ENCODE measurements at regions not wholly inside any gene's neighbourhood (a gene's known extent, or its start where the extent isn't known, plus 50 kb on each side); places are given as distances from the start of the nearest gene placed in this dataset.
"Not testable (repeated sequence)": the region's sequence is repeated elsewhere in the genome, so short reads cannot be mapped to it uniquely, and the experiment has no call there.

- DNase-seq (ENCODE audit: low spot score); H3K9me3 Mint-ChIP-seq; intact Hi-C loops (cut with micrococcal nuclease); H3K36me3 Mint-ChIP-seq (ENCODE audit: low read depth); H3K27ac Mint-ChIP-seq; H3K4me1 Mint-ChIP-seq (ENCODE audit: low read depth); H3K27me3 Mint-ChIP-seq (ENCODE audit: low read depth); H3K4me3 Mint-ChIP-seq (ENCODE audit: low read depth): not testable (repeated sequence)
Measured at GRCh38 chr17:13908971-13909370, 160.3 kb upstream of the COX10 start.

- Mint-ChIP-seq H3K36me3 (ENCODE audit: low read depth) (no peaks in the 10 kb centered on the region), H3K4me1 (ENCODE audit: low read depth) (no peaks in the 10 kb centered on the region), H3K27ac (no peak overlapping the region), H3K27me3 (ENCODE audit: low read depth) (no peaks in the 10 kb centered on the region), H3K9me3 (no peaks in the 10 kb centered on the region), H3K4me3 (ENCODE audit: low read depth) (no peak overlapping the region)
- intact Hi-C loops (cut with micrococcal nuclease): no loop called here
- no peak for DNase-seq (ENCODE audit: low spot score)
Measured at GRCh38 chr17:13909901-13910519, 159.3 kb upstream of the COX10 start.

GRCh38 chr17:13917634-13918033 is 151.7 kb upstream of the COX10 start:
- no peaks in the 10 kb centered on the region for H3K9me3 Mint-ChIP-seq
- intact Hi-C loops (cut with micrococcal nuclease): no loop called here
- no peaks in the 10 kb centered on the region for H3K4me1 Mint-ChIP-seq (ENCODE audit: low read depth)
- no peaks in the 10 kb centered on the region for H3K27me3 Mint-ChIP-seq (ENCODE audit: low read depth)
- no peak overlapping the region for H3K27ac Mint-ChIP-seq
- no peak overlapping the region for H3K4me3 Mint-ChIP-seq (ENCODE audit: low read depth)
- H3K36me3 Mint-ChIP-seq (ENCODE audit: low read depth): no peaks in the 10 kb centered on the region
- no peak for DNase-seq (ENCODE audit: low spot score)

- H3K4me3 Mint-ChIP-seq (ENCODE audit: low read depth): no peak overlapping the region
- DNase-seq (ENCODE audit: low spot score): no peak
- no peaks in the 10 kb centered on the region for H3K27me3 Mint-ChIP-seq (ENCODE audit: low read depth)
- no peaks in the 10 kb centered on the region for H3K9me3 Mint-ChIP-seq
- no peak overlapping the region for H3K27ac Mint-ChIP-seq
- H3K4me1 Mint-ChIP-seq (ENCODE audit: low read depth): no peaks in the 10 kb centered on the region
- intact Hi-C loops (cut with micrococcal nuclease): no loop called here
- no peaks in the 10 kb centered on the region for H3K36me3 Mint-ChIP-seq (ENCODE audit: low read depth)
Measured at GRCh38 chr17:13918247-13918646, 151.1 kb upstream of the COX10 start.

- intact Hi-C loops (cut with micrococcal nuclease): no loop called here
- Mint-ChIP-seq H3K27me3 (ENCODE audit: low read depth) (no peaks in the 10 kb centered on the region), H3K36me3 (ENCODE audit: low read depth) (no peaks in the 10 kb centered on the region), H3K4me3 (ENCODE audit: low read depth) (no peak overlapping the region), H3K4me1 (ENCODE audit: low read depth) (no peaks in the 10 kb centered on the region), H3K9me3 (no peaks in the 10 kb centered on the region), H3K27ac (no peak overlapping the region)
- no peak for DNase-seq (ENCODE audit: low spot score)
Measured at GRCh38 chr17:13919818-13920217, 149.5 kb upstream of the COX10 start.

- Mint-ChIP-seq H3K36me3 (ENCODE audit: low read depth) (no peaks in the 10 kb centered on the region), H3K4me3 (ENCODE audit: low read depth) (no peak overlapping the region), H3K4me1 (ENCODE audit: low read depth) (no peaks in the 10 kb centered on the region), H3K27ac (no peak overlapping the region), H3K9me3 (no peaks in the 10 kb centered on the region), H3K27me3 (ENCODE audit: low read depth) (no peaks in the 10 kb centered on the region)
- no peak for DNase-seq (ENCODE audit: low spot score)
- intact Hi-C loops (cut with micrococcal nuclease): no loop called here
Measured at GRCh38 chr17:13920413-13920812, 148.9 kb upstream of the COX10 start.

- no peak for DNase-seq (ENCODE audit: low spot score)
- intact Hi-C loops (cut with micrococcal nuclease): no loop called here
- no peaks in the 10 kb centered on the region for H3K36me3 Mint-ChIP-seq (ENCODE audit: low read depth)
- no peak overlapping the region for H3K4me3 Mint-ChIP-seq (ENCODE audit: low read depth)
- no peaks in the 10 kb centered on the region for H3K27me3 Mint-ChIP-seq (ENCODE audit: low read depth)
- no peak overlapping the region for H3K27ac Mint-ChIP-seq
- H3K9me3 Mint-ChIP-seq: no peaks in the 10 kb centered on the region
- H3K4me1 Mint-ChIP-seq (ENCODE audit: low read depth): no peaks in the 10 kb centered on the region
Measured at GRCh38 chr17:13921841-13922776, 147.2 kb upstream of the COX10 start.

GRCh38 chr17:13922885-13923284 is 146.4 kb upstream of the COX10 start:
- H3K4me1 Mint-ChIP-seq (ENCODE audit: low read depth): no peaks in the 10 kb centered on the region
- no peaks in the 10 kb centered on the region for H3K27me3 Mint-ChIP-seq (ENCODE audit: low read depth)
- no peak overlapping the region for H3K27ac Mint-ChIP-seq
- intact Hi-C loops (cut with micrococcal nuclease): no loop called here
- no peaks in the 10 kb centered on the region for H3K9me3 Mint-ChIP-seq
- H3K36me3 Mint-ChIP-seq (ENCODE audit: low read depth): no peaks in the 10 kb centered on the region
- DNase-seq (ENCODE audit: low spot score): no peak
- H3K4me3 Mint-ChIP-seq (ENCODE audit: low read depth): no peak overlapping the region

- intact Hi-C loops (cut with micrococcal nuclease): no loop called here
- H3K4me3 Mint-ChIP-seq (ENCODE audit: low read depth): no peak overlapping the region
- H3K27me3 Mint-ChIP-seq (ENCODE audit: low read depth): no peaks in the 10 kb centered on the region
- H3K9me3 Mint-ChIP-seq: peaks cover 10% of the 10 kb centered on the region
- peaks cover 4% of the 10 kb centered on the region for H3K36me3 Mint-ChIP-seq (ENCODE audit: low read depth)
- no peaks in the 10 kb centered on the region for H3K4me1 Mint-ChIP-seq (ENCODE audit: low read depth)
- H3K27ac Mint-ChIP-seq: no peak overlapping the region
- no peak for DNase-seq (ENCODE audit: low spot score)
Measured at GRCh38 chr17:13925579-13925978, 143.7 kb upstream of the COX10 start.

GRCh38 chr17:13931111-13931526 is 138.2 kb upstream of the COX10 start:
- Mint-ChIP-seq H3K9me3 (peaks cover 20% of the 10 kb centered on the region), H3K4me1 (ENCODE audit: low read depth) (no peaks in the 10 kb centered on the region), H3K27ac (no peak overlapping the region), H3K4me3 (ENCODE audit: low read depth) (no peak overlapping the region), H3K27me3 (ENCODE audit: low read depth) (no peaks in the 10 kb centered on the region), H3K36me3 (ENCODE audit: low read depth) (peaks cover 12% of the 10 kb centered on the region)
- no peak for DNase-seq (ENCODE audit: low spot score)
- intact Hi-C loops (cut with micrococcal nuclease): no loop called here

GRCh38 chr17:13931800-13932460 is 137.4 kb upstream of the COX10 start:
- Mint-ChIP-seq H3K4me1 (ENCODE audit: low read depth) (no peaks in the 10 kb centered on the region), H3K36me3 (ENCODE audit: low read depth) (peaks cover 12% of the 10 kb centered on the region), H3K9me3 (peaks cover 20% of the 10 kb centered on the region), H3K27me3 (ENCODE audit: low read depth) (no peaks in the 10 kb centered on the region), H3K4me3 (ENCODE audit: low read depth) (no peak overlapping the region), H3K27ac (no peak overlapping the region)
- intact Hi-C loops (cut with micrococcal nuclease): no loop called here
- no peak for DNase-seq (ENCODE audit: low spot score)

GRCh38 chr17:13933441-13934276 is 135.6 kb upstream of the COX10 start:
- peaks cover 20% of the 10 kb centered on the region for H3K9me3 Mint-ChIP-seq
- intact Hi-C loops (cut with micrococcal nuclease): no loop called here
- no peak overlapping the region for H3K27ac Mint-ChIP-seq
- DNase-seq (ENCODE audit: low spot score): no peak
- H3K36me3 Mint-ChIP-seq (ENCODE audit: low read depth): peaks cover 12% of the 10 kb centered on the region
- H3K4me3 Mint-ChIP-seq (ENCODE audit: low read depth): no peak overlapping the region
- H3K27me3 Mint-ChIP-seq (ENCODE audit: low read depth): no peaks in the 10 kb centered on the region
- no peaks in the 10 kb centered on the region for H3K4me1 Mint-ChIP-seq (ENCODE audit: low read depth)

Data from activated T-helper 2 cell treated with anti-CD3 and anti-CD28 coated beads, Interferon-gamma antibody, Interleukin-2, Interleukin-4, amounts not matched to agents 10 μg/mL and 5 μg/mL and 100 μg/mL, durations not matched to agents 14 hours and 24 hours and 36 hours (primary cell).